Stimulated activated CD4-positive, alpha-beta T cell treated with anti-CD3 and anti-CD28 coated beads, Interleukin-2, amount 100 ng/mL, for 24 hours (primary cell): ENCODE measurements at regions not wholly inside any gene's neighbourhood (a gene's known extent, or its start where the extent isn't known, plus 50 kb on each side); places are given as distances from the start of the nearest gene placed in this dataset.

Experiments used
- DNase-seq, 2 donors: peaks; one replicate each; pipeline ENCODE4 v3.0.0-alpha.2; 2020

DNA sequence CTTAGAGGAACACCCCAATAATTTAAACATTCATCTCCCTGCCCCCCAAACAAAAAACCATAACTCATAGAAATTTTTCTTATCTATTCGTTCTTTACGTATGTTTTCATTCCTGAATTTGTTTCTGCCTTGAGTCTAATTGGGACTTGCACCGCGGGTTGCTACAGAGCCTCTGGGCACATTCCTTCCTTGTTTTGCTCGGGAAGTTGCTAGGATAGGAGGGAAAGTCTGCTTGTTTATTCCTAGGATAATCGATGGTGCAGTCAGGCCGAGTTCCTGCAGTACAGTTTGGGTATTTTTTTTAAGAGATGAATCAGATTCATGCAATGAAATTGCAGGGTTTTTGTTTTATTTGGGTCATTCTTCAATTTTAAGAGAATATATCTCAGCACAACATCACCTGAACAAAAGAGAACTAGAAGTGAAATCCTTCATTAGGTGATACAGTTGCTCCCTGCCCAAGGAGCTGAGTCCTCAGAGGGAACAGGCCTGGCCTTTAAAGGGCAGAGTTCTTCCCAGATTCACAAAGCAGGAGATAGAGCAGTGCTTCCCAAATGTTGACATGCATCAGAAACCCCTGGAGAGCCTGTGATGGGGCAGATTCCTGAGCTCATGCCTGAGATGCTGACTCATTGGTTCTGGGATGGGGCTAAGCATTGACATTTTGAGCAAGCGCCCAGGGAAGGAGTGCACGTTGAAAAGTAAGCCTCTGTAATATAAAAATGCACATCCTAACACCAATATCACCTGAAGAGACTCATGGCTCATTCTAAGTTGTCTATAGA lies 114.9 kb upstream of the FAM9B start:
- DNase-seq, result no peak

DNA sequence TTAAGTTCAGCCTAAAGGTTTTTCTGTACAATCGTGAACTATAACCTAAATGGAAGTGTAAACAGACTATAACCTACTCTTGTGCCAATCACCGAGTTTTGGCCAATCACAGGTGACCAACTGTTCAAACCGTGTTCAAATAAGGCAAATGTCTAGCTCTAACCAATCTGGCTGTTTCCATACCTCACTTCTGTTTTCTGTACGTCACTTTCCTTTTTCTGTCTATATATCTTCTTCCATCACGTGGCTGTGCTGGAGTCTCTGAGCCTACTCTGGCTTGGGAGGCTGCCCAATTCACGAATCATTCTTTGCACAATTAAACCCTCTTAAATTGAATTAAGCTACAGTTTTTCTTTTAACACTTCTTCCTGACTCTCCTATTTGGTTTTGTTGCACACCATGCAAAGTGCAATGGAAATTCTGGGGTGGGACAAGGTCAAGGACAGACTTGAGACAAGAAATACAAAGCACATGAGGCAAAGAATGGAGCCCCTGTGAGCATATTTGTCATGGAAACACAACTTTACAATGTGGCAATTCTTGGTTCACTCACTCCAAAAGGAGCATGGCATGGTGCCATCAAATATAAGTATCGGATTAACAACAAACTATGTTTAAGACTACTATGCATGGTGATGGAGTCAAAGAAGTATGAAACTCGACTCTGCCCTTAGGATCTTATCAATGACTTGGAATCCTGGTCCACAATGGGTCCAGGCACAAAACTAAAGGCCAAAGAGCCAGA lies 115.7 kb upstream of the FAM9B start:
- DNase-seq, result no peak

- no peak for DNase-seq
These were observed 117.9 kb upstream of the FAM9B start for GRCh38 chrX:9151772-9152307.

DNA sequence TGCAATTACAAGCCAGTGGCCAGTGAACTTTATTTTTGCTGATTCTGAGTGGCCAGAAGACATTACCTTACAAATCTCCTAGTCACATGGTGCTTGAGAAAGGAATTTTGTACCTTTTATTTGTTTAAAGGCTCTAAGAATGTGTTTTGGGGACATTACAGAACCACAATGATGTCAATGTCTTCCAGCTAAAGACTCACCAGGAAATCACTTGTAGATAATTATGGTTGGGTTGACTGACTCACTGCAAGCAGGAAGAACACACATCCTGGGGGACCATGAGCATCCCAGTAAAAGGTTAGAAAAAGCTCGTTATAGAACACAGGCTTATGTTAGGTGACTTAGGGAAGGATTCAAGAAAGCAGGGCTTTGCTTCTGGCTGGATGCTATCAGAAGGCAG lies 119.4 kb upstream of the FAM9B start:
- DNase-seq, result no peak

DNA sequence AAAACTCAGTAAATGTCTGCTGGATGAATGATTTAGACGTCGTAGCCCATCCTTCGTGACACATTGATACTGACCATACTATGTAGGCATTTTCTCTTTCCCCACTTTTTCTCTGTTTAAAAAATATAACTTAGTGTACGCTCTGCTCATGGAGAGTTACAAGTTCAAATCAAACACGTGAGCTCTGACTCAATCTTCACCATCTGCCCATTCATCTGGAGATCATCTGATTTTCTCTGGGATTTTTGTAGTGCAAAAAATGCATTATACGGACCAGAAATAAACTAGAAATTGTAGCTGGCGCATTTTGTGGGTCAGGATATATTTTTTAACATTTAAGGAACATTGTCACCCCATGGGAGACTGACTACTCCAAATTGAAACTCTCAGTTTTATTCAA lies 124.7 kb upstream of the FAM9B start:
- DNase-seq, result no peak

DNA sequence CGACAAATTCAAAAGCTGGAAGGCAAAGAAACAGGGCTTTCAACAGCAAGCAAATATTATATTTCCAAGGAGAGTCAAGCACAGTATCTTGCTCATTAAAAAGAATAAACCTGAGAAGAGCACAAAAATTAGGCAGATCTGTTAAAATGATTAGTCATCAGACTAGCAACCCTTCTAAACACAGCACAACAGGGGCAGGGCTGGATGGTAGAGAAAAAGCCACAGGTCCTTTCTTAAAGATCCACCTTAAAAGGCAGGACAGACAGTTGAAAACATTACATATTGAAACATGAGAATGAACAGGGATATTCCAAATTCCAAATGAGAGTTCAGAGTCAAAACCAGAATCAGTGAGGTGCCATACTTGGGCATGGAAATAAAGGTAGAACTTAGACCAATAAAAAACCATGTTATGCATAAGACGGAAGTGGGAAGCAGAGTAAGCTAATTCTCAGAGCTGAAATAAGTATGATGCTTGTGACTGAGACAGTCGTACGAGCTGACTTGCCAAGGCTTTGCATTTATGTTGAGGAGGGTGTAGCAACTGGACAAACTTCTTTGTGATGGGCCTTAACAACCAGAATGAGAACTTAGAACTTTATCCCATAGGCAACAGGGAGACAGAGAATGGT lies 126.9 kb upstream of the FAM9B start:
- no peak for DNase-seq

DNA sequence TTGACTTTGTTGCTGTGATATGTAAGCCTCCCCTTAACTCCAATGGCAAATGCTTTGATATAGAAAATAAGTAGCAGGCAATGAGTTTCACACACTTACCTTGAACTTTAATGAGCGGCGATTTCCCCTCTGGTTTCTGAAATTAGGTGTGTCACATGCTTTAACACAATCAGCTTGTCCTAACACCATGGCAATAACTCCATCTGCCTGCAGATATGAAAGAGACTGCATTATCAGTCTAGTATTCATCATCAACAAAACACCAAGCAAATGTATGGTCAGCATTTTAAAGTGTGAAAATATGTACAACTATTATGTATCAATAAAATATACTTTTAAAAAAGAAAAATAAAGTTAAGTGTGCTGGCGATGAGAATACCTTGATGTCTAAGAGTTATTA lies 128.8 kb upstream of the FAM9B start:
- no peak for DNase-seq

- no peak for DNase-seq
These were observed 129.3 kb upstream of the FAM9B start for GRCh38 chrX:9163214-9163709.

DNA sequence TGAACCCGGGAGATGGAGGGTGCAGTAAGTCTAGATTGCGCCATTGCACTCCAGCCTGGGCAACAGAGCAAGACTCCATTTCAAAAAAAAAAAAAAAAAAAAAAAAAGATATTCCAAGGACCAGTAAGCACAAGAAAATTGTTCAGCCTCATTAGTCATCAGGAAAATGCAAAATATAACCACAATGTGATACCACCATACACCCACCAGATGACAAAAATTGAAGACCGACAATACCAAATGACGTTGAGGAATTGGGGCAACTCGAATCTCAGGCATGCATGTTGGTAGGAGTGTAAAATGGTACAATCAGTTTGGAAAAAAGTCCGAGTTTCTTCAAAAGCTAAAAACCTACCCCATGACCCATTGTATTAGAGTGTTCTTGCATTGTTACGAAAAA lies 130.2 kb upstream of the FAM9B start:
- DNase-seq, result no peak

DNA sequence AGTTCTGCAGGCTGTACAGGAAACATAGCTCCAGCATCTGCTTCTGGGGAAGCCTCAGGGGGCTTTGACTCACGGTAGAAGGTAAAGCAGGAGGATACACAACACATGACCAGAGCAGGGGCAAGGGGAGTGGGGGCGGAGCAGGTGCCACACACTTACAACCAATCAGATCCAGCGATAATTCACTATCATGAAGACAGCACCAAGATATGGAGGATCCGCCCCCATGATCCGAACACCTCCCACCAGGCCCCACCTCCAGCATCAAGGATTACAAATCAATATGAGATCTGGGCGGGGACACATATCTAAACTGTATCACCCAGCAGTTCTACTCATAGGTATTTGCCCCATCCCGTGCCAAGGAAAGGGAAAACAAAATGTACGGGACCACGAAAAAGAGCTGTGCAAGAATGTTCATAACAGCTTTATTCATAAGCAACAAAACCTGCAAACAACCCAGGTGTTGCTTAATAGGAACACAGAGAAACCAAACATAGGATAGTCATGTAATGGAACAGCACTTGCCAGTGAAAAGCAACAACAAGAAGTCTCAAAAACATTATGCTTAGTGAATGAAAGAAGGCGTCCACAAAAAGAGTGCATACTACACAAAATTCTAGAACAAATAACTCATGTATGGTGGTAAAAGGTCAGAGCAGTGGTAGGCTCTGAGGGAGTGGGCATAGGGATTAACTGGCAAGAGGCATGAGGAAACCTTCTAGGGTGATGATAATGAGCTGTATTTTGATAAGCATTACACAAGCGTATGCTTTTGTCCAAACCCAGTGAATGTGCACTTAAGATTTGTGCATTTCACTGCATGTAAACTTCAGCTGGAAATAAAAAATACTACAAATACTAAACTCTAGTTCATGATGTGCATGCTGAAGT lies 130.9 kb upstream of the FAM9B start:
- DNase-seq, result no peak

GRCh38 chrX:9166584-9166944 lies 132.6 kb upstream of the FAM9B start:
- no peak for DNase-seq

GRCh38 chrX:9171841-9172463 lies 138.0 kb upstream of the FAM9B start:
- no peak for DNase-seq

DNA sequence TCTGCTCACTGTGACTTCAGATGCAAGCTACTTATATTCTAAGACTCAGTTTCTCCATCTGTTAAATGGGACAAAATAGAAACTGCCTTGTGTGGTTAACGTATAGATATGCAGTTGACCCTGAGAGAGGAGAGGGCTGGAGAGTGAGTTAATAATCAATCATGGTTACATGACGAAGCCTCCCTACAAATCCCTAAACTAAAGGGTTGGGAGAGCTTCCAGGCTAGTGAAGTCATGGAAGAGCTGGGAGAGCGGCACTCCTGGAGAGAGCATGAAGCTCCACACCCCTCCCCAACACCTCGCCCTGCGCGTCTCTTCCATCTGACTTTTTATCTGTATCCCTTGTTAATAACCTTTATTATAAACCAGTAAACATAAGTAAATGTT lies 138.5 kb upstream of the FAM9B start:
- no peak for DNase-seq

DNA sequence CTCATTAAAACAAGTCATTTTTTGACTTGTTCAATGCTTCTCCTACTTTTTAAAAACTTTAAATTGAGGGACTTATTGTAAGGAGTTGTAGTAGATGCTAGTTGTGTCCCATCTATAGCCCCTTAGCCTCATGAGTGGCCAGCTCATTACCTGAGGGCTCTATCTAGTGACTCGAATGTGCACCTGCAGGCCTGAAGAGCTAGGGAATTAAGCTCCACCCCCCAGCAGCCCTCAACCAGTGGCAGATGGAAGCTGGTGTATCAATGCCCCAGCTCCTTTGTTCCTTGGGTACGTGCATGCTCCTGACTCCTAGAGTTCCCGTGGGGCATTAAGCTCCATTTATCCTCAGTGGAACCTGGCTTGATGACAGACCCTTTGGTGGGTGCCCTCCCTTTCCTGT lies 146.7 kb upstream of the FAM9B start:
- DNase-seq, result no peak

DNA sequence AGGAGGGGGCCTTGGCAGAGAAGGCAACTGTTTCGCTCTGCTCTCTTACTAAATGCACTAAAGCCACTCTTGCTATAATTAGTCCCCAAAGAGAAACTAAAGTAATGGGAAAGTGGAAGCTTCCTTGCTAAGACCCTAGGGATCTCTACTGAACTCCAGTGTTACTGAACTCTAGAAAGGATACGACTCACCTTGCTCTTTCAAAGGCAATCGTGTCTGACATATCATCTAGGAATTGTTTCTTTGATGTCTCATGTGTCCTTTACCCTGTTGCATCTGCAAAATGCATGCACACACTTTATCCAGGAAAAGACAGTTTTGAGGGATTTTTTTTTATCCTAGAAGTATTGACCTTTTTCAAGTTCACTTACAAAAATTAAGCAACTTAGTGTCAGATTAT lies 148.1 kb upstream of the FAM9B start:
- no peak for DNase-seq

GRCh38 chrX:9183481-9183880 lies 149.6 kb upstream of the FAM9B start:
- no peak for DNase-seq

GRCh38 chrX:9184211-9184610 lies 150.3 kb upstream of the FAM9B start:
- DNase-seq, result no peak

DNA sequence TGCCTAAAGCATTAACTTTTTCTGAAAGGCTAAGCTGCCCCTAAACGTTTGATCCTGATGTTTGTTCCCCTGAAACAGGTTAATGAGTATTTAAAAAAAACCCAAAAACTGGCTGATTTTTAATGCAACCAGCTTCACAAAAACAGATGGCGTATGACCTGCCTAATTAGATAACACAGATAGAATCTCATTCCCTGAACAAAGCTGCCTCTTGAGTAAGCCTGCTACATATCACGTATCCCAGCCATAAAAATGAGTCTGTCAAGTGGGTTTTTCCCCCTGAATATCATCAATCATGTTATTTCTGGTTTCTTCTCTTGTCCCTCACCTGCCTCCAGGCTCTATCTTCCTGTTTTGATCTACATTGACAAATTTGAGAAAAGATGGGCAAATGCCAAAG lies 154.2 kb upstream of the FAM9B start:
- no peak for DNase-seq

DNA sequence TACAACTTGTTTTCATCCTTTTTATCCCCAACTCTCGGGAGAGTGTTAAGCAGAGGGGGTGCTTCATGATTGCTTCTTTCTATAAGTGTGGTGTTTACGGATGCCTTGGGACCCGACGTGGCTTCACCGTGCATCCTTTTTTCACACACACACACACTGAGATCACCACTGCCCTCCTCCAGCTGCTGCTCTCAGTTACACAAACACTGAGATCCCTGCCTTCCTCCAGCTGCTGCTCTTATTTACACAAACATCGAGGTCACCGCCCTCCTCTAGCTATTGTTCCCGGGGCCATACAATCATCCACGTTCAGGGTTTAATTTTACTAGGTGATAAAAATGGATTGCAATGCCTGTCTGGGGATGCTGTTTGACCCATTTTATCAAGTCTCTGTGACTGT lies 155.4 kb upstream of the FAM9B start:
- DNase-seq, result no peak

DNA sequence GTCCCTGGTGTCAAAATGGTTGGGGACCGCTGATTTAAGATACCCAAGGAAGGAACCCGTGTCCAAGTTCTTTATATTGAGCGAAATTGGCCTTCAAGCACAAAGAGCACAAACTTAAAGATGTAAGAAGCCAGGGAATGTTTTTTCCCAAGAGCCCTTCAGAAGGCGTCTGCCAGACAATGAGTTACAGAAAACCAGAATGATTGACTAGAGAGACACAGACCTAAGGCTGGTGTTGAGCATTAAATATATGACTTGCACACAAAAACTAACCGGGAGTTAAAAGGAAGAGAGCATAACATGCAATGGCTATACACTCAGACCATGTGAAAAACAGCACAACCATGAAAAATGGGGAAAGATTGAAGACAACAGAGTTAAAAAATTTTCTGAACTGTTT lies 157.5 kb upstream of the FAM9B start:
- no peak for DNase-seq

GRCh38 chrX:9195199-9195880 lies 161.4 kb upstream of the FAM9B start:
- DNase-seq, result no peak
